Natural killer cell (primary cell): ENCODE measurements at regions not wholly inside any gene's neighbourhood (a gene's known extent, or its start where the extent isn't known, plus 50 kb on each side); places are given as distances from the start of the nearest gene placed in this dataset.

Source experiments
- ATAC-seq, 3 donors: fragments of 150-1000 bp in 2 of 3; fragments of 200-7000 bp in 1 of 3; cut with Tn5 transposase; 1 replicate in 1 of 3; 2 replicates in 2 of 3; pipeline ENCODE4 v1.10.0; 2021; ENCODE audit warnings: mild to moderate bottlenecking in 2 of 3, moderate library complexity in 2 of 3
- DNase-seq, 2 donors: peaks; one replicate each; pipeline versions ENCODE4 v3.0.0 to v3.0.0-alpha.2; 2013 to 2021; ENCODE audit warnings: mixed read lengths in 1 of 2
- H3K27ac ChIP-seq: one replicate; pipeline ENCODE4 v1.5.1; 2013; ENCODE audit warnings: mild to moderate bottlenecking, low read length
- H3K27me3 ChIP-seq: one replicate; pipeline ENCODE4 v1.6.1; 2013; ENCODE audit warnings: low read length; ENCODE audit not compliant: control insufficient read depth, insufficient read depth
- H3K36me3 ChIP-seq: one replicate; pipeline ENCODE4 v1.6.1; 2013; ENCODE audit warnings: low read length; ENCODE audit not compliant: control insufficient read depth, insufficient read depth
- H3K4me1 ChIP-seq: one replicate; pipeline ENCODE4 v1.6.1; 2013; ENCODE audit warnings: low read length; ENCODE audit not compliant: control insufficient read depth, insufficient read depth
- H3K4me3 ChIP-seq: one replicate; pipeline ENCODE4 v1.5.1; 2013; ENCODE audit warnings: low read length
- H3K9me3 ChIP-seq: one replicate; pipeline ENCODE4 v1.6.1; 2013; ENCODE audit warnings: low read length; ENCODE audit not compliant: control insufficient read depth, insufficient read depth
- H3K27ac Mint-ChIP-seq, 2 donors: one replicate each; pipeline ENCODE4 v1.8.0; 2022; ENCODE audit warnings: mild to moderate bottlenecking in 2 of 2, mixed read lengths in 2 of 2, moderate library complexity in 1 of 2
- H3K27me3 Mint-ChIP-seq, 2 donors: one replicate each; pipeline ENCODE4 v1.8.0; 2022; ENCODE audit warnings: low read depth in 2 of 2, mixed read lengths in 2 of 2
- H3K36me3 Mint-ChIP-seq: one replicate; pipeline ENCODE4 v1.8.0; 2022; ENCODE audit warnings: mixed read lengths
- H3K4me1 Mint-ChIP-seq, 2 donors: one replicate each; pipeline ENCODE4 v1.8.0; 2022; ENCODE audit warnings: mixed read lengths in 2 of 2
- H3K4me3 Mint-ChIP-seq: one replicate; pipeline ENCODE4 v1.8.0; 2022; ENCODE audit warnings: mild to moderate bottlenecking, moderate library complexity, mixed read lengths
- H3K9me3 Mint-ChIP-seq, 2 donors: one replicate each; pipeline ENCODE4 v1.8.0; 2022; ENCODE audit warnings: mixed read lengths in 2 of 2
- CTCF ChIP-seq: fragments of 200-600 bp; IDR thresholded peaks from one replicate; pipeline ENCODE4 v1.8.0; 2022; ENCODE audit warnings: antibody characterized with exemption
- WGBS: methylation state at CpG from one replicate; pipeline ENCODE4 v1.1.7; 2013; ENCODE audit warnings: missing lambda C conversion rate; ENCODE audit not compliant: insufficient coverage; 5-methylcytosine and 5-hydroxymethylcytosine counted together
- intact Hi-C: fragments of 100-400 bp; cut with micrococcal nuclease; formaldehyde crosslinking; loops from one replicate; pipeline ENCODE4 v1.14.2; 2022

GRCh38 chr6:163992701-163993100 lies 578.2 kb downstream of the QKI start:
- no peaks in the 10 kb centered on the region for H3K36me3 Mint-ChIP-seq

GRCh38 chr6:163992056-163992455 lies 577.5 kb downstream of the QKI start:
- intact Hi-C loops = no loop called here
- no peaks in the 10 kb centered on the region for H3K36me3 Mint-ChIP-seq

More at GRCh38 chr6:163992701-163993100, 578.2 kb downstream of the QKI start:
- Histone ChIP-seq H3K9me3 (no peaks in the 10 kb centered on the region), H3K4me3 (no peak overlapping the region), H3K36me3 (no peaks in the 10 kb centered on the region), H3K27me3 (no peaks in the 10 kb centered on the region), H3K4me1 (no peaks in the 10 kb centered on the region), H3K27ac (no peak overlapping the region)
- intact Hi-C loops = no loop called here
- no peak for TF ChIP-seq CTCF
- no peak overlapping the region for H3K27ac Mint-ChIP-seq
- 80% methylated on average over 5 of the region's 6 CpGs for WGBS
- no peaks in the 10 kb centered on the region for H3K4me1 Mint-ChIP-seq
- H3K9me3 Mint-ChIP-seq = no peaks in the 10 kb centered on the region
- DNase-seq = no peak
- H3K27me3 Mint-ChIP-seq = peaks cover 5 to 9% of the 10 kb centered on the region in 2 donors
- H3K4me3 Mint-ChIP-seq = no peak overlapping the region
- no peak for ATAC-seq

GRCh38 chr6:163991321-163991720 lies 576.8 kb downstream of the QKI start:
- Histone ChIP-seq H3K27ac (no peak overlapping the region), H3K9me3 (no peaks in the 10 kb centered on the region), H3K4me1 (no peaks in the 10 kb centered on the region), H3K4me3 (no peak overlapping the region), H3K27me3 (no peaks in the 10 kb centered on the region), H3K36me3 (no peaks in the 10 kb centered on the region)
- Mint-ChIP-seq H3K9me3 (no peaks in the 10 kb centered on the region), H3K36me3 (no peaks in the 10 kb centered on the region), H3K27ac (no peak overlapping the region), H3K27me3 (peaks cover 0 to 5% of the 10 kb centered on the region in 2 donors), H3K4me1 (peaks cover 0 to 2% of the 10 kb centered on the region in 2 donors), H3K4me3 (no peak overlapping the region)
- 86% methylated on average over 2 of the region's 4 CpGs for WGBS
- intact Hi-C loops = no loop called here
- DNase-seq (no peak), ATAC-seq (no peak)
- no peak for TF ChIP-seq CTCF

More at GRCh38 chr6:163992056-163992455, 577.5 kb downstream of the QKI start:
- Mint-ChIP-seq H3K27me3 (peaks cover 3 to 5% of the 10 kb centered on the region in 2 donors), H3K4me1 (no peaks in the 10 kb centered on the region), H3K9me3 (no peaks in the 10 kb centered on the region), H3K4me3 (no peak overlapping the region), H3K27ac (no peak overlapping the region)
- Histone ChIP-seq H3K4me3 (no peak overlapping the region), H3K27ac (no peak overlapping the region), H3K4me1 (no peaks in the 10 kb centered on the region), H3K27me3 (no peaks in the 10 kb centered on the region), H3K9me3 (no peaks in the 10 kb centered on the region), H3K36me3 (no peaks in the 10 kb centered on the region)
- TF ChIP-seq CTCF = no peak
- no peak for ATAC-seq
- DNase-seq = no peak

GRCh38 chr6:163986313-163986712 lies 571.8 kb downstream of the QKI start:
- peaks cover 12% of the 10 kb centered on the region for H3K4me1 ChIP-seq

More at GRCh38 chr6:163986313-163986712, 571.8 kb downstream of the QKI start:
- Mint-ChIP-seq H3K9me3 (no peaks in the 10 kb centered on the region), H3K27ac (no peak overlapping the region), H3K36me3 (no peaks in the 10 kb centered on the region), H3K27me3 (peaks cover 0 to 2% of the 10 kb centered on the region in 2 donors), H3K4me3 (no peak overlapping the region), H3K4me1 (peaks cover 23 to 28% of the 10 kb centered on the region in 2 donors)
- TF ChIP-seq CTCF = no peak
- intact Hi-C loops = loop anchor here (10.0 kb wide), 1 partner anchor 118 kb away; no protein-coding TSS in a partner anchor
- no peaks in the 10 kb centered on the region for H3K27me3 ChIP-seq
- no peak for DNase-seq
- H3K4me3 ChIP-seq = no peak overlapping the region
- H3K27ac ChIP-seq = no peak overlapping the region
- no peaks in the 10 kb centered on the region for H3K9me3 ChIP-seq
- no peaks in the 10 kb centered on the region for H3K36me3 ChIP-seq
- 96% methylated on average over 5 of the region's 5 CpGs for WGBS
- ATAC-seq = no peak
